HG02763 (cell line): ENCODE measurements at regions not wholly inside any gene's neighbourhood (a gene's known extent, or its start where the extent isn't known, plus 50 kb on each side); places are given as distances from the start of the nearest gene placed in this dataset.

Source experiments
- ATAC-seq: cut with Tn5 transposase; IDR thresholded peaks from one replicate; pipeline ENCODE4 v1.9.1; 2021; ENCODE audit warnings: mild to moderate bottlenecking, moderate library complexity; ENCODE audit not compliant: unreplicated experiment

- no peak for ATAC-seq
Measured at GRCh38 chr4:141395919-141396318, 175.2 kb downstream of the ZNF330 start.

- no peak for ATAC-seq
Measured at GRCh38 chr4:141402712-141403111, 182.0 kb downstream of the ZNF330 start.

GRCh38 chr4:141403782-141404181 lies 183.1 kb downstream of the ZNF330 start:
- no peak for ATAC-seq

GRCh38 chr4:141406237-141406636 lies 185.5 kb downstream of the ZNF330 start:
- ATAC-seq, result no peak

GRCh38 chr4:141409556-141409955 lies 188.9 kb downstream of the ZNF330 start:
- ATAC-seq, result no peak

GRCh38 chr4:141410839-141411238 lies 190.1 kb downstream of the ZNF330 start:
- ATAC-seq, result no peak

GRCh38 chr4:141411936-141412335 lies 191.2 kb downstream of the ZNF330 start:
- ATAC-seq, result no peak

- ATAC-seq, result no peak
Measured at GRCh38 chr4:141413366-141413765, 192.7 kb downstream of the ZNF330 start.

- ATAC-seq, result no peak
Measured at GRCh38 chr4:141415651-141416050, 195.0 kb downstream of the ZNF330 start.

GRCh38 chr4:141416219-141416618 lies 195.5 kb downstream of the ZNF330 start:
- no peak for ATAC-seq

GRCh38 chr4:141416677-141417363 lies 196.1 kb downstream of the ZNF330 start:
- ATAC-seq, result no peak

- ATAC-seq, result no peak
Measured at GRCh38 chr4:141417387-141417786, 196.7 kb downstream of the ZNF330 start.

GRCh38 chr4:141425124-141425523 lies 204.4 kb downstream of the ZNF330 start:
- ATAC-seq, result no peak

GRCh38 chr4:141427726-141428296 lies 207.1 kb downstream of the ZNF330 start:
- ATAC-seq, result no peak

GRCh38 chr4:141429933-141430332 lies 206.4 kb upstream of the IL15 start:
- ATAC-seq, result no peak

GRCh38 chr4:141430686-141431085 lies 205.7 kb upstream of the IL15 start:
- no peak for ATAC-seq

GRCh38 chr4:141432000-141432712 lies 204.2 kb upstream of the IL15 start:
- ATAC-seq, result no peak

GRCh38 chr4:141435446-141436225 lies 200.7 kb upstream of the IL15 start:
- no peak for ATAC-seq

GRCh38 chr4:141439223-141439622 lies 197.2 kb upstream of the IL15 start:
- no peak for ATAC-seq

GRCh38 chr4:141447761-141448160 lies 188.6 kb upstream of the IL15 start:
- no peak for ATAC-seq

- ATAC-seq, result no peak
Measured at GRCh38 chr4:141448490-141448889, 187.9 kb upstream of the IL15 start.
